AG10803 (cell line): ENCODE measurements at regions not wholly inside any gene's neighbourhood (a gene's known extent, or its start where the extent isn't known, plus 50 kb on each side); places are given as distances from the start of the nearest gene placed in this dataset.
"Not testable (repeated sequence)": the region's sequence is repeated elsewhere in the genome, so short reads cannot be mapped to it uniquely, and the experiment has no call there.

Source experiments
- DNase-seq: peaks from one replicate; pipeline ENCODE4 v3.0.0; 2010; ENCODE audit warnings: low read depth
- H3K4me3 ChIP-seq: 2 replicates; pipeline ENCODE4 v1.5.1; 2011; ENCODE audit warnings: mild to moderate bottlenecking, low read length, control low read depth
- CTCF ChIP-seq: conservative IDR thresholded peaks from 2 replicates; pipeline ENCODE4 v1.5.1; 2011; ENCODE audit warnings: mild to moderate bottlenecking, low read length, control low read depth, inconsistent platforms

DNA sequence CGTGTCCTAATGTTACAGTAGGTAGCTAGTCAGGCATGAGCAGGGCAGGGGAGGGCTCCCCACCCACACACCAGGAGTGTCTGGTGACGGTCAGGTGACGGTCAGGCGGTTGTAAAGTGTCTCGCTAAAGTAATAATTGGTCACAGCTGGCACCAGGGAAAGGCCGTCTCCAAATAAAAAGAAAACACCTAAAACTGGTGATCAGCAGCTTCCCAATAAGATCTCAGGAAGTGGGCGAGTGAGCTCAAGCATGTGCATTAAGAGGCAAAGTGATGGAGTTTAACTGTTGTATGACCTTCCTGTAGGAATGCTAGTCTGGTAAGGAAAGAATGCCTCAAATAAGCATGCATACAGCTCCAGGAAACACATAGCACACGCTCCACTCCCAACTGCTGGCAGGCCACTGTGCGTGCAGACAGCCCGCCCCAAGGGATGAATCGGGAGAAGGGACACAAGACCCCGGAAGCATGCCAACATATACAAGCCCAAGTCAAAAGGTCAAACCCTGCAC lies 177.1 kb downstream of the RNF144A start:
- no peak for TF ChIP-seq CTCF
- no peak overlapping the region for H3K4me3 ChIP-seq
- DNase-seq = no peak

- no peak overlapping the region for H3K4me3 ChIP-seq
- no peak for TF ChIP-seq CTCF
- DNase-seq = no peak
Observed at GRCh38 chr2:7096726-7097352, 179.6 kb downstream of the RNF144A start.

GRCh38 chr2:7097353-7097895 lies 180.2 kb downstream of the RNF144A start:
- DNase-seq = peak; percentile 50
- 0 out of 2 replicates have a peak overlapping the region, but pooled peaks have one; percentile 15 for H3K4me3 ChIP-seq
- peak; percentile 97 for TF ChIP-seq CTCF

GRCh38 chr2:7098816-7099215 lies 181.6 kb downstream of the RNF144A start:
- no peak for DNase-seq
- TF ChIP-seq CTCF = no peak

GRCh38 chr2:7099687-7100086 lies 182.5 kb downstream of the RNF144A start:
- DNase-seq, H3K4me3 ChIP-seq: not testable (repeated sequence)

More at GRCh38 chr2:7098816-7099215, 181.6 kb downstream of the RNF144A start:
- H3K4me3 ChIP-seq = no peak overlapping the region

- DNase-seq = no peak
- no peak for TF ChIP-seq CTCF
- no peak overlapping the region for H3K4me3 ChIP-seq
Observed at GRCh38 chr2:7102826-7103225, 185.6 kb downstream of the RNF144A start.

- H3K4me3 ChIP-seq = no peak overlapping the region
- no peak for DNase-seq
- no peak for TF ChIP-seq CTCF
Observed at GRCh38 chr2:7108792-7109532, 191.8 kb downstream of the RNF144A start.
